OCI-LY1 (cell line): ENCODE measurements at regions not wholly inside any gene's neighbourhood (a gene's known extent, or its start where the extent isn't known, plus 50 kb on each side); places are given as distances from the start of the nearest gene placed in this dataset.

Source experiments
- CTCF ChIP-seq: fragments of 200-600 bp; sonication (generic), shearing (Covaris generic); IDR thresholded peaks from 2 replicates; pipeline ENCODE4 v1.5.1; 2017; ENCODE audit warnings: mild to moderate bottlenecking, antibody characterized with exemption, low read length, moderate library complexity, mixed read lengths
- EZH2 ChIP-seq: fragments of 200-600 bp; sonication (generic), shearing (Covaris generic); IDR thresholded peaks from 2 replicates; pipeline ENCODE4 v1.8.0; 2017; ENCODE audit warnings: borderline replicate concordance, mixed run types, mild to moderate bottlenecking, antibody characterized with exemption, low read length, moderate library complexity, mixed read lengths

DNA sequence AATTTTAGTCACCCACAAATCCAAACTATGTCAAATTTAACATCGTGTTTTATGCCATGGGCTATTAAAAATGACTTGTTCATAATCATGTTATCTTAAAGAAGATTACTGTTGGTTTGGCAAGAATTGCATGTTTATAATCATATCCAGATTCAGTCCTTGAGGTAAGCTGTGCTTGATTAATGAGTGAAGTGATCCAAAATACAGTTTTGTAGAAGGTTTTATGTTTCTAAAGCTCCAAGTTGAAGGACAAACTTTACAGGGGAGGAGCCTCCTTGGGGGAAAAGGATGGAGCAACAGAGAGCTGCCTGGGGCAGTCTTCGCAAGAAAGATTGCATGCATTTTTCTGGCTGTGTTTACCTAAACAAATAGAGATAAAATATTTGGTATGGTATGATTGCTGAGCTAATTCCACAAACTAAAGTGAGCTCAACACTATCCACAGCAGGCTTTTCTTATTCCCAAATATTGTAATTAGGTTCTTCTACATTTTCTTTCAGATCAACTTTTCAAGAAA, 189.5 kb upstream of the TYRP1 start:
- TF ChIP-seq CTCF (no peak), EZH2 (no peak)
